Upper lobe of left lung (tissue), 6 donors: ENCODE measurements at regions not wholly inside any gene's neighbourhood (a gene's known extent, or its start where the extent isn't known, plus 50 kb on each side); places are given as distances from the start of the nearest gene placed in this dataset.

Experiments used
- ATAC-seq, 2 donors: fragments of 200-7000 bp; cut with Tn5 transposase; one replicate each; pipeline ENCODE4 v1.9.1; 2022; ENCODE audit warnings: mild to moderate bottlenecking in 2 of 2, moderate library complexity in 2 of 2; ENCODE audit not compliant: low FRiP score in 2 of 2
- DNase-seq, 2 donors: peaks; one replicate each; pipeline ENCODE4 v3.0.0-alpha.2; 2019 to 2020
- H3K27ac ChIP-seq, 4 donors: fragments of 200-600 bp; sonication (generic); one replicate each; pipeline ENCODE4 v1.5.1; 2016 to 2019
- H3K27me3 ChIP-seq, 4 donors: fragments of 200-600 bp; sonication (generic); one replicate each; pipeline ENCODE4 v1.5.1; 2017 to 2019
- H3K36me3 ChIP-seq, 4 donors: fragments of 200-600 bp; sonication (generic); one replicate each; pipeline ENCODE4 v1.5.1; 2016 to 2019
- H3K4me1 ChIP-seq, 4 donors: fragments of 200-600 bp; sonication (generic); one replicate each; pipeline ENCODE4 v1.5.1; 2018 to 2019
- H3K4me3 ChIP-seq, 4 donors: fragments of 200-600 bp; sonication (generic); one replicate each; pipeline ENCODE4 v1.5.1; 2017 to 2019; ENCODE audit warnings: mild to moderate bottlenecking in 2 of 4, moderate library complexity in 1 of 4
- H3K9me3 ChIP-seq, 4 donors: fragments of 200-600 bp; sonication (generic); one replicate each; pipeline ENCODE4 v1.5.1; 2018 to 2019
- EP300 ChIP-seq, 4 donors: sonication (generic); formaldehyde crosslinking; IDR thresholded peaks; one replicate each; pipeline ENCODE4 v1.5.1; 2017; ENCODE audit warnings: antibody characterized with exemption in 4 of 4, control low read depth in 2 of 4
- POLR2A ChIP-seq, 4 donors: fragments of 450-650 bp; IDR thresholded peaks; one replicate each; pipeline ENCODE4 v1.5.1; 2016 to 2017; ENCODE audit warnings: antibody characterized with exemption in 4 of 4, mild to moderate bottlenecking in 2 of 4
- POLR2AphosphoS5 ChIP-seq, 2 donors: sonication (generic); formaldehyde crosslinking; IDR thresholded peaks; one replicate each; pipeline ENCODE4 v1.5.1; 2017; ENCODE audit warnings: antibody characterized with exemption in 2 of 2
- WGBS, 2 donors: methylation state at CpG; one replicate each; pipeline ENCODE4 v1.1.5; 2017 to 2018; 5-methylcytosine and 5-hydroxymethylcytosine counted together
- TF ChIP-seq, protein P1 (sequence below), 6 experiments: fragments of 450-650 bp in 4 of 6; fragments of 200-600 bp in 2 of 6; sonication (generic) in 2 of 6; IDR thresholded peaks; one replicate each; pipeline ENCODE4 v1.5.1; 2016 to 2019; ENCODE audit warnings: antibody characterized with exemption in 6 of 6
- donor health status: DM: no; HTN: no; CAD: no; lungs with moderate emphysema.
- donor health status: DM: no; HTN: yes; CAD: no; lungs with severe emphysema.

DNA sequence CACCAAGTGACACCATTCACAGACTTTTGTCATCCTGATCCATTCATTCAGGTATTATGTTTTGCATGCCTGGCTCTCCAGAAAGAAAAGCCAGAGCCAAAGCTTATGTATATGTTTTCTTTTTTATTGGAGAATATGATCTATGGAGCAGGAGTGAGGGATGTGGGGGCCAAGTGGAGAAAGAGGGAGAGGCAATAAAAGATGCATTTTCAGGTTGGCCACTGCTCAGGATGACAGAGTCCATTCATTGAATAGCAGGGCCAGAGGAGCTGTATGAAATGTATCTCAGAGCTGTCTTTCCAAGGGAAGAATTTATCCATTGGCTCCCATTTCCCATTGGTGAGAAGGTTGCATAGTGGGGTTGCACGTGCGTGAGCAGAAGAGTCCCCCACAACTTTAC is 416.1 kb downstream of the ATP23 start:
- DNase-seq (no peak), ATAC-seq (no peak)
- H3K36me3 ChIP-seq: no peaks in the 10 kb centered on the region
- H3K27ac ChIP-seq: no peak overlapping the region
- H3K4me1 ChIP-seq: no peaks in the 10 kb centered on the region
- no peaks in the 10 kb centered on the region for H3K27me3 ChIP-seq
- 95 to 100% methylated on average over 2 of the region's 2 CpGs for WGBS, 2 donors
- no peak for TF ChIP-seq EP300 (IDR thresholded peaks at IDR 0.05)
- no peak overlapping the region for H3K4me3 ChIP-seq
- no peaks in the 10 kb centered on the region for H3K9me3 ChIP-seq

DNA sequence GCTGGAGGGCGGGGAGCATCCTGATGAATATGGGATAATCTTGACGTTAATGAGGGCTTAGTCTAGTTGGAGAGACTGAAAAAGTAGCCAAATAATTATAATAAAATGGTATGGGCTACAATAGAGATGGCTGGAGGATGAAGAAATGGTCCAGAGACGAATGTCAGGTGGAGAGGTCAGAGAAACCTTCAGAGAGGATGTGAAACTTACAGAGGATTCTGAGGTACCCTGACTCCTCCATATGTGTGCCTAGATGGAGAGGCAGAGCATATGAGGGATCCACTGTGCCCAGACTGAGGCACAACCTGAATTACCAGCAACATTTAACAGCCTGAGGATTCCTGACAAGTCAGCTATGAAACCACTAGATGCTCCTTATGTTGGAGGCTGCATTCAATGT is 417.0 kb downstream of the ATP23 start:
- no peak for TF ChIP-seq EP300 (IDR thresholded peaks at IDR 0.05)
- TF ChIP-seq POLR2AphosphoS5 (IDR thresholded peaks at IDR 0.05): no peak
- TF ChIP-seq, protein P1, sequence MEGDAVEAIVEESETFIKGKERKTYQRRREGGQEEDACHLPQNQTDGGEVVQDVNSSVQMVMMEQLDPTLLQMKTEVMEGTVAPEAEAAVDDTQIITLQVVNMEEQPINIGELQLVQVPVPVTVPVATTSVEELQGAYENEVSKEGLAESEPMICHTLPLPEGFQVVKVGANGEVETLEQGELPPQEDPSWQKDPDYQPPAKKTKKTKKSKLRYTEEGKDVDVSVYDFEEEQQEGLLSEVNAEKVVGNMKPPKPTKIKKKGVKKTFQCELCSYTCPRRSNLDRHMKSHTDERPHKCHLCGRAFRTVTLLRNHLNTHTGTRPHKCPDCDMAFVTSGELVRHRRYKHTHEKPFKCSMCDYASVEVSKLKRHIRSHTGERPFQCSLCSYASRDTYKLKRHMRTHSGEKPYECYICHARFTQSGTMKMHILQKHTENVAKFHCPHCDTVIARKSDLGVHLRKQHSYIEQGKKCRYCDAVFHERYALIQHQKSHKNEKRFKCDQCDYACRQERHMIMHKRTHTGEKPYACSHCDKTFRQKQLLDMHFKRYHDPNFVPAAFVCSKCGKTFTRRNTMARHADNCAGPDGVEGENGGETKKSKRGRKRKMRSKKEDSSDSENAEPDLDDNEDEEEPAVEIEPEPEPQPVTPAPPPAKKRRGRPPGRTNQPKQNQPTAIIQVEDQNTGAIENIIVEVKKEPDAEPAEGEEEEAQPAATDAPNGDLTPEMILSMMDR (IDR thresholded peaks at IDR 0.05): no peak
- no peak for TF ChIP-seq POLR2A (IDR thresholded peaks at IDR 0.05)
- H3K9me3 ChIP-seq: no peaks in the 10 kb centered on the region
- H3K4me3 ChIP-seq: no peak overlapping the region
- H3K4me1 ChIP-seq: no peaks in the 10 kb centered on the region
- no peak overlapping the region for H3K27ac ChIP-seq
- no peak for DNase-seq
- ATAC-seq: no peak
- no peaks in the 10 kb centered on the region for H3K36me3 ChIP-seq
- 73 to 78% methylated on average over 3 of the region's 3 CpGs for WGBS, 2 donors
- no peaks in the 10 kb centered on the region for H3K27me3 ChIP-seq

DNA sequence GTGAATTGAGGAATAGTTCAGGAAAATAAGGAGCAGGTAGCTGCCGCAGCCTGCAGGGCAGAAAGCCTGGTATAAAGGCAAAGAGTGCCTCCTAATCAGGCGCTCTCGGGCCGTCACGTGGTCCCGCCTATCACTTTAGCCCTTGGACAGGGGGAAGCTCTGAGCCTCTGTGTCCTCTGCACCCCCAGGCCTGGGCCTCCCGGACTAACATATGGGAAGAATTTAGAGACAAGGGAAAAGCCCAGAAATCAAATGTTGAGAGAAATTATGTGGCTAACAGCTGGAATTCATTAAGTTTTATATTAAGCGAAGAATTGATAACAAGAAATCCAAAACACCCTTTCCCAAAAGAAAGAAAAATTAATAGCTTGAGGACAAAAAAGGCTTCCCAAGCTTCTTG is 417.7 kb downstream of the ATP23 start:
- Histone ChIP-seq H3K9me3 (no peaks in the 10 kb centered on the region), H3K27ac (no peak overlapping the region), H3K27me3 (no peaks in the 10 kb centered on the region), H3K4me3 (no peak overlapping the region), H3K4me1 (no peaks in the 10 kb centered on the region), H3K36me3 (no peaks in the 10 kb centered on the region)
- TF ChIP-seq EP300 (IDR thresholded peaks at IDR 0.05) (no peak), POLR2AphosphoS5 (IDR thresholded peaks at IDR 0.05) (no peak), POLR2A (IDR thresholded peaks at IDR 0.05) (no peak)
- TF ChIP-seq, protein P1 (IDR thresholded peaks at IDR 0.05): no peak
- WGBS, 2 donors: 67 to 68% methylated on average over 8 of the region's 8 CpGs
- DNase-seq: peak in 1 of 2 donors; percentile 12
- peak in 1 of 2 donors; percentile 46 for ATAC-seq

GRCh38 chr12:58361056-58361455 is 419.7 kb downstream of the ATP23 start:
- no peaks in the 10 kb centered on the region for H3K9me3 ChIP-seq
- TF ChIP-seq, protein P1 (IDR thresholded peaks at IDR 0.05): no peak
- TF ChIP-seq EP300 (IDR thresholded peaks at IDR 0.05): no peak
- TF ChIP-seq POLR2AphosphoS5 (IDR thresholded peaks at IDR 0.05): no peak
- no peak for TF ChIP-seq POLR2A (IDR thresholded peaks at IDR 0.05)
- WGBS, 2 donors: 92 to 97% methylated on average over 3 of the region's 3 CpGs
- ATAC-seq (no peak), DNase-seq (no peak)
- no peaks in the 10 kb centered on the region for H3K27me3 ChIP-seq
- H3K4me1 ChIP-seq: no peaks in the 10 kb centered on the region
- no peak overlapping the region for H3K27ac ChIP-seq
- H3K4me3 ChIP-seq: no peak overlapping the region
- no peaks in the 10 kb centered on the region for H3K36me3 ChIP-seq

GRCh38 chr12:58363971-58364370 is 422.6 kb downstream of the ATP23 start:
- ATAC-seq (no peak), DNase-seq (no peak)
- H3K4me3 ChIP-seq: no peak overlapping the region
- H3K27ac ChIP-seq: no peak overlapping the region
- H3K36me3 ChIP-seq: no peaks in the 10 kb centered on the region
- no peaks in the 10 kb centered on the region for H3K4me1 ChIP-seq
- TF ChIP-seq POLR2A (IDR thresholded peaks at IDR 0.05): no peak
- TF ChIP-seq, protein P1 (IDR thresholded peaks at IDR 0.05): no peak
- TF ChIP-seq POLR2AphosphoS5 (IDR thresholded peaks at IDR 0.05): no peak
- no peak for TF ChIP-seq EP300 (IDR thresholded peaks at IDR 0.05)
- H3K27me3 ChIP-seq: no peaks in the 10 kb centered on the region
- no peaks in the 10 kb centered on the region for H3K9me3 ChIP-seq
